ENCODE measurements at regions not wholly inside any gene's neighbourhood (a gene's known extent, or its start where the extent isn't known, plus 50 kb on each side); places are given as distances from the start of the nearest gene placed in this dataset.
A peak's percentile ranks its signal among the peaks of the same experiment; 100 is the strongest.

- H3K27me3 ChIP-seq (replicated peaks; ENCODE audit: control insufficient read depth, insufficient read depth, low read length): no peaks in the 10 kb centered on the region
- no peaks in the 10 kb centered on the region for H3K9me3 ChIP-seq
- Mint-ChIP-seq H3K27me3 (ENCODE audit: insufficient read depth, unreplicated experiment) (peaks cover 4% of the 10 kb centered on the region), H3K4me3 (ENCODE audit: unreplicated experiment) (no peak overlapping the region), H3K4me1 (ENCODE audit: low read depth, unreplicated experiment) (no peaks in the 10 kb centered on the region), H3K9me3 (ENCODE audit: unreplicated experiment) (peaks cover 19% of the 10 kb centered on the region), H3K27ac (ENCODE audit: unreplicated experiment) (no peak overlapping the region), H3K36me3 (ENCODE audit: insufficient read depth, unreplicated experiment) (no peaks in the 10 kb centered on the region)
- CTCF ChIA-PET: interaction anchor here (0.6 kb wide), 2 partner anchors 30 to 117 kb away, joined by 3 read pairs; no protein-coding TSS in a partner anchor
- H3K4me3 ChIP-seq (ENCODE audit: low read depth, low read length): no peak overlapping the region
- DNase-seq: peak in 1 of 2 experiments; percentile 18
- BruUV-seq (replicated peaks): no TSS peak
- intact Hi-C loops (cut with micrococcal nuclease; ENCODE audit: unreplicated experiment): no loop called here
- no peaks in the 10 kb centered on the region for H3K4me1 ChIP-seq
- POLR2A ChIA-PET: no interaction called here
- no peaks in the 10 kb centered on the region for H3K36me3 ChIP-seq (ENCODE audit: control insufficient read depth, insufficient read depth, low read length)
- TF ChIP-seq CTCF (IDR thresholded peaks at IDR 0.05; ENCODE audit: insufficient read depth in 1 of 2, low read depth in 1 of 2, low read length in 1 of 2, severe bottlenecking in 1 of 2, unreplicated experiment in 1 of 2): peak; percentile 11 to 32
These were observed 182.4 kb downstream of the MIS18A start for GRCh38 chr21:32096411-32096810.

DNA sequence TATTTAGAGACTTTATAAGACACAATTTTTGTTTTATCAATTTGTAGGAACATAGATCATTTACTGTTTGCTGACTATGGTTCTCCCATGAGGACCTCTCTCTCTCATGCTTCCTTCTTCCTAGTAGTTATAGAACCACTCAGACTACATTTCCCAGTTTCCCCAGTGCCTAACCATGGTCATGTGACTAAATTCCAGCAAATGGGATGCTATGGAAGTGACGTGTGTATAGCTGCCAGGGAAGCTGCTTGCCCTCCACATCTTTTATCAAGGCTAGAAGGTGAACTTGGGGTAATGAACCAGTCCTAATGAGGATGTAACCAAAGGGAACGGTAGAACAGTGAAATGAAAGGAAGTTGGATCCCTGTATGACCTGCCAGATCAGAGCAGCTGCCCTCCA lies 184.0 kb downstream of the MIS18A start:
- no peak for DNase-seq
- no peaks in the 10 kb centered on the region for H3K4me1 ChIP-seq
- Mint-ChIP-seq H3K36me3 (ENCODE audit: insufficient read depth, unreplicated experiment) (no peaks in the 10 kb centered on the region), H3K9me3 (ENCODE audit: unreplicated experiment) (peaks cover 19% of the 10 kb centered on the region), H3K27me3 (ENCODE audit: insufficient read depth, unreplicated experiment) (peaks cover 4% of the 10 kb centered on the region), H3K4me3 (ENCODE audit: unreplicated experiment) (no peak overlapping the region), H3K27ac (ENCODE audit: unreplicated experiment) (no peak overlapping the region), H3K4me1 (ENCODE audit: low read depth, unreplicated experiment) (no peaks in the 10 kb centered on the region)
- no peaks in the 10 kb centered on the region for H3K9me3 ChIP-seq
- no peak for TF ChIP-seq CTCF (IDR thresholded peaks at IDR 0.05; ENCODE audit: insufficient read depth in 1 of 2, low read depth in 1 of 2, low read length in 1 of 2, severe bottlenecking in 1 of 2, unreplicated experiment in 1 of 2)
- H3K4me3 ChIP-seq (ENCODE audit: low read depth, low read length): no peak overlapping the region
- no peaks in the 10 kb centered on the region for H3K27me3 ChIP-seq (replicated peaks; ENCODE audit: control insufficient read depth, insufficient read depth, low read length)
- ChIA-PET POLR2A (no interaction called here), CTCF (no interaction called here)
- H3K36me3 ChIP-seq (ENCODE audit: control insufficient read depth, insufficient read depth, low read length): no peaks in the 10 kb centered on the region
- BruUV-seq (replicated peaks): no TSS peak
- intact Hi-C loops (cut with micrococcal nuclease; ENCODE audit: unreplicated experiment): no loop called here

DNA sequence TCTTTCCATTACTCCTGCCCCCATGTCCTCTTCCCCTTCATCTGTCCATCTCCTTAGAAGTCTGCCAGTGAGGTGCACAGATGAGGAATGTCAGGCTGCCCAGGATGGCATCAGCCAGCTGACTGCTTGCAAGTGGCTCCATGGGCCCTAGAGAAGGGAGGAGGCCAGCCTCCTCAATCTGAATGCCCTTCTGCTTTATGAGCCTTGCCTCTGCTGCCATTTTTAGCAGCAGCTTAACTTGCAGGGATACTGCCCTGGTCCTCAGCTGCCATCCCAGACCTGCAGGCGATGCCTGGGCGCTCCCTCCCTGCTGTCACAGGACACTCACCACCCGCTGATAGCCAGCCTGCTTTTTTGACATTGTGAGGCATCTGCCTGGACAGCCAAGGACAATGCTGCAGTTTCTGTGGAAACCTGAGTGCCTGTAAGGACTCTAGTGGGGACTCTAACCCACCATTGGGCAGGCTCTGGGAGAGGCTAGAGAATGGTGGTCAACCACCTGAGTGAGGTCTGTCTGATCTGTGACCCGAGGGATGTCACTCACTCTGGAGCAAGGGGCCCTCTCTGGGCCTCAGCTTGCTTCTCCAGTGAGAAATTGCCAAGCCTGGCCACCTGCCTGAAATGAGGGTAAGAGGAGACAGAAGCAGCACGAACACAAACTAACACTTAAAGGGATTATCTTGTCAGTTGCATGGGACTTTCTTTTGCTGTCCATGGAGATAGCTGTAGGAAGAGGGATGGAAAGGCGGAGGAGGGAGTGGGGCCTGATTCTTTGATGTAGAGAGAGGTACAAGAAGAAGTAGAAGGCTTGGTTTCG lies 185.0 kb downstream of the MIS18A start:
- Histone ChIP-seq H3K9me3 (no peaks in the 10 kb centered on the region), H3K4me3 (ENCODE audit: low read depth, low read length) (no peak overlapping the region), H3K27me3 (replicated peaks; ENCODE audit: control insufficient read depth, insufficient read depth, low read length) (no peaks in the 10 kb centered on the region), H3K36me3 (ENCODE audit: control insufficient read depth, insufficient read depth, low read length) (no peaks in the 10 kb centered on the region), H3K4me1 (no peaks in the 10 kb centered on the region)
- intact Hi-C loops (cut with micrococcal nuclease; ENCODE audit: unreplicated experiment): no loop called here
- H3K36me3 Mint-ChIP-seq (ENCODE audit: insufficient read depth, unreplicated experiment): no peaks in the 10 kb centered on the region
- CTCF ChIA-PET: no interaction called here
- TF ChIP-seq CTCF (IDR thresholded peaks at IDR 0.05; ENCODE audit: insufficient read depth in 1 of 2, low read depth in 1 of 2, low read length in 1 of 2, severe bottlenecking in 1 of 2, unreplicated experiment in 1 of 2): no peak
- H3K4me3 Mint-ChIP-seq (ENCODE audit: unreplicated experiment): no peak overlapping the region
- no peaks in the 10 kb centered on the region for H3K4me1 Mint-ChIP-seq (ENCODE audit: low read depth, unreplicated experiment)
- POLR2A ChIA-PET: no interaction called here
- BruUV-seq (replicated peaks): no TSS peak
- no peak for DNase-seq
- peaks cover 19% of the 10 kb centered on the region for H3K9me3 Mint-ChIP-seq (ENCODE audit: unreplicated experiment)
- H3K27ac Mint-ChIP-seq (ENCODE audit: unreplicated experiment): no peak overlapping the region
- H3K27me3 Mint-ChIP-seq (ENCODE audit: insufficient read depth, unreplicated experiment): peaks cover 4% of the 10 kb centered on the region
